Sciatic nerve (tissue), 2 donors: ENCODE measurements at regions not wholly inside any gene's neighbourhood (a gene's known extent, or its start where the extent isn't known, plus 50 kb on each side); places are given as distances from the start of the nearest gene placed in this dataset.
"Not testable (repeated sequence)": the region's sequence is repeated elsewhere in the genome, so short reads cannot be mapped to it uniquely, and the experiment has no call there.

Experiments
- ATAC-seq: fragments of 200-7000 bp; cut with Tn5 transposase; one replicate; pipeline ENCODE4 v1.9.1; 2020; ENCODE audit warnings: mild to moderate bottlenecking, moderate library complexity
- DNase-seq: peaks from one replicate; pipeline ENCODE4 v3.0.0-alpha.2; 2020; ENCODE audit warnings: low spot score
- intact Hi-C: fragments of 100-400 bp; cut with DNase I; formaldehyde crosslinking; loops from one replicate; pipeline ENCODE4 v1.14.2; 2022
- donor health status: DM: no; HTN: no; CAD: no.
- donor health status: DM: no; HTN: no; CAD: no.

GRCh38 chr9:96158909-96159575 lies 142.9 kb downstream of the HSD17B3 start:
- peak; percentile 87 for ATAC-seq
- DNase-seq: no peak
- intact Hi-C loops: no loop called here

DNA sequence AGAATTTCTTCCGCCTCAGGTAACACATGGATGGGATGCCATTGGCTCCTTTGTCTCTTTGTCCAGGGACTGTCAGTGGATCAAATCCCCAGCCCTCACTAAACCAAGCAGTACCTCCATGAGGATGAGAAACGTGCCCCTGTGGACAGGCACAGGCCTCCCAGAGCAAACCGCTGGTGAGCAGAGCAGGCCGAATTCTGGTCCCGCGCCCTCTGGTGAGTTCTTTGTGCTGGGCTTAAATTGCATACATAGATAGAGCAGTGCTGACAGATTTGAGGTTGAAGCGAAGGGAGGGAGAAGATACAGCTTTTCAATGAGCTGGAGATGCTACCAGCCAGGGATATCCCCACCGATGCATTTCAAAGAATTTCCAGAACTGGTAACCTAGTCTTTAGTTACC lies 143.8 kb downstream of the HSD17B3 start:
- intact Hi-C loops: no loop called here
- ATAC-seq: no peak

DNA sequence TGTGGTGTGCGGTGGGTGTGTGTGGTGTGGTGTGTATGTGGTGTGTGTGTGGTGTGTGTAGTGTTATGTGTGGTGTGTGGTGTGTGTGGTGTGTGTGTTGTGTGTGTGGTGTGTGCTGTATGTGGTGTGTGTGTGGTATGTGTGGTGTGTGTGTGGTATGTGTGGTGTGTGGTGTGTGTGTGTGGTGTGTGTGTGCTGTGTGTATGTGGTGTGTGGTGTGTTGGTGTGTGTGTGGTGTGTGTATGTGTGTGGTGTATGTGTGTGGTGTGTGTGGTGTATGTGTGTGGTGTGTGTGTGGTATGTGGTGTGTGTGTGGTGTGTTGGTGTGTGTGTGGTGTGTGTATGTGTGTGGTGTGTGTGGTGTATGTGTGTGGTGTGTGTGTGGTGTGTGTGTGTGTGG lies 144.3 kb downstream of the HSD17B3 start:
- intact Hi-C loops: no loop called here
- DNase-seq: no peak
- no peak for ATAC-seq

More for the DNA sequence above, 143.8 kb downstream of the HSD17B3 start:
- DNase-seq: no peak

- DNase-seq (no peak), ATAC-seq (peak; percentile 27)
- intact Hi-C loops: no loop called here
These were observed 145.6 kb downstream of the HSD17B3 start for GRCh38 chr9:96156171-96156974.

- intact Hi-C loops: no loop called here
- no peak for ATAC-seq
- peak; percentile 25 for DNase-seq
These were observed 147.9 kb downstream of the HSD17B3 start for GRCh38 chr9:96154081-96154480.

- intact Hi-C loops: no loop called here
- no peak for ATAC-seq
- DNase-seq: no peak
These were observed 149.4 kb downstream of the HSD17B3 start for GRCh38 chr9:96152550-96152949.

- no peak for ATAC-seq
- intact Hi-C loops: no loop called here
- peak; percentile 40 for DNase-seq
These were observed 151.4 kb downstream of the HSD17B3 start for GRCh38 chr9:96150324-96151227.

GRCh38 chr9:96149533-96150280 lies 152.3 kb downstream of the HSD17B3 start:
- DNase-seq: peak; percentile 21
- intact Hi-C loops: loop anchor here (10.0 kb wide), 1 partner anchor 595 kb away; no protein-coding TSS in a partner anchor
- ATAC-seq: no peak

GRCh38 chr9:96148634-96149532 lies 153.1 kb downstream of the HSD17B3 start:
- DNase-seq (no peak), ATAC-seq (peak; percentile 72)
- intact Hi-C loops: loop anchor here (10.0 kb wide), 1 partner anchor 594 kb away; no protein-coding TSS in a partner anchor

- ATAC-seq: not testable (repeated sequence)
- DNase-seq: peak; percentile 57
- intact Hi-C loops: loop anchor here (10.0 kb wide), 1 partner anchor 592 kb away; no protein-coding TSS in a partner anchor
These were observed 154.9 kb downstream of the HSD17B3 start for GRCh38 chr9:96147029-96147428.

GRCh38 chr9:96141666-96142065 lies 160.3 kb downstream of the HSD17B3 start:
- no peak for DNase-seq

GRCh38 chr9:96141128-96141474 lies 160.9 kb downstream of the HSD17B3 start:
- intact Hi-C loops: loop anchor here (10.0 kb wide), 1 partner anchor 586 kb away; no protein-coding TSS in a partner anchor
- no peak for ATAC-seq
- no peak for DNase-seq

More at GRCh38 chr9:96141666-96142065, 160.3 kb downstream of the HSD17B3 start:
- intact Hi-C loops: loop anchor here (10.0 kb wide), 1 partner anchor 587 kb away; no protein-coding TSS in a partner anchor
- no peak for ATAC-seq

- ATAC-seq (peak; percentile 12), DNase-seq (no peak)
- intact Hi-C loops: loop anchor here (10.0 kb wide), 1 partner anchor 586 kb away; no protein-coding TSS in a partner anchor
These were observed 161.5 kb downstream of the HSD17B3 start for GRCh38 chr9:96140296-96141127.

GRCh38 chr9:96139592-96140295 lies 162.2 kb downstream of the HSD17B3 start:
- DNase-seq (peak; percentile 74), ATAC-seq (peak; percentile 88)
- intact Hi-C loops: loop anchor here (10.0 kb wide), 1 partner anchor 585 kb away; no protein-coding TSS in a partner anchor

- intact Hi-C loops: no loop called here
- ATAC-seq (no peak), DNase-seq (no peak)
These were observed 163.4 kb downstream of the HSD17B3 start for GRCh38 chr9:96138616-96139015.
